Nephron progenitor cell (in vitro differentiated cells): ENCODE measurements at regions not wholly inside any gene's neighbourhood (a gene's known extent, or its start where the extent isn't known, plus 50 kb on each side); places are given as distances from the start of the nearest gene placed in this dataset.

Experiments used
- DNase-seq: peaks from one replicate; pipeline ENCODE4 v3.0.0; 2021
- H3K27ac Mint-ChIP-seq: 2 replicates; pipeline ENCODE4 v1.8.0; 2021; ENCODE audit warnings: mild to moderate bottlenecking, moderate library complexity, mixed read lengths
- H3K27me3 Mint-ChIP-seq: 2 replicates; pipeline ENCODE4 v1.8.0; 2021; ENCODE audit warnings: mild to moderate bottlenecking, low read depth, mixed read lengths; ENCODE audit not compliant: poor library complexity
- H3K36me3 Mint-ChIP-seq: 2 replicates; pipeline ENCODE4 v1.8.0; 2021; ENCODE audit warnings: low read depth, mixed read lengths
- H3K4me1 Mint-ChIP-seq: 2 replicates; pipeline ENCODE4 v1.8.0; 2021; ENCODE audit warnings: mixed read lengths
- H3K4me3 Mint-ChIP-seq: 2 replicates; pipeline ENCODE4 v1.8.0; 2021; ENCODE audit warnings: mild to moderate bottlenecking, moderate library complexity, mixed read lengths
- H3K9me3 Mint-ChIP-seq: 2 replicates; pipeline ENCODE4 v1.8.0; 2021; ENCODE audit warnings: mild to moderate bottlenecking, moderate library complexity, mixed read lengths
- TF ChIP-seq, protein P1 (sequence below): fragments of 200-600 bp; sonication (generic); IDR thresholded peaks from 2 replicates; pipeline ENCODE4 v1.5.0; 2021; ENCODE audit warnings: antibody characterized with exemption

DNA sequence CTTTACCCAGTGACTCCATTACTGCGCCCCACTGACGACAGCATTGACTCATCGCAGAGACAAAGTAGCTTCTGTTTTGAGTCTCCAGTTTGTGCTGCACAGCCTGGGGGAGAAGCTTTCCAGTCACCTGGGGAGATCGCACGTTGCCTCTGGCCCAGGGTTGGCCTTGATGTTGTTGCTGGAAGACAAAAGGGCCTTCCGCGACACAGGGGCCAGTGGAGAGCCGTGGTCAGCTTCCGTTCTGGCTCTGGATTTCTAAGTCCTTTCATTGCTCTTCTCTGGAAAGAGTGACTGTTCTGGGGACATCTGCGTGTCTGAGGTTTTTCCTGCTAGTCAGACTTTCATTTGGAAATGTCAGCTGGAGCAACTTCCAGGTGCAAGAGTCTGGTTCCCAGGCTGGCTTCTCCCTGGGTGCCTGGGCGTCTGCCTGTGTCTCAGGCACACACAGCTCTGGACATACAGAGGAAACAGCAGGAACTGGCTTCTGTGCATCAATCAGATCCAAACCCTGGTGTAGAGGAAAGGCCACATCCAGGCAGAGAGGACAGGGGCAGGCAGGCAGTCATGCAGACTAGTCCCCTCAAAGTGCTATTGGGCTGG, 257.0 kb downstream of the SIPA1L2 start:
- H3K4me1 Mint-ChIP-seq = peaks cover 12% of the 10 kb centered on the region
- no peak overlapping the region for H3K4me3 Mint-ChIP-seq
- H3K27ac Mint-ChIP-seq = no peak overlapping the region
- peaks cover 4% of the 10 kb centered on the region for H3K27me3 Mint-ChIP-seq
- TF ChIP-seq, protein P1, sequence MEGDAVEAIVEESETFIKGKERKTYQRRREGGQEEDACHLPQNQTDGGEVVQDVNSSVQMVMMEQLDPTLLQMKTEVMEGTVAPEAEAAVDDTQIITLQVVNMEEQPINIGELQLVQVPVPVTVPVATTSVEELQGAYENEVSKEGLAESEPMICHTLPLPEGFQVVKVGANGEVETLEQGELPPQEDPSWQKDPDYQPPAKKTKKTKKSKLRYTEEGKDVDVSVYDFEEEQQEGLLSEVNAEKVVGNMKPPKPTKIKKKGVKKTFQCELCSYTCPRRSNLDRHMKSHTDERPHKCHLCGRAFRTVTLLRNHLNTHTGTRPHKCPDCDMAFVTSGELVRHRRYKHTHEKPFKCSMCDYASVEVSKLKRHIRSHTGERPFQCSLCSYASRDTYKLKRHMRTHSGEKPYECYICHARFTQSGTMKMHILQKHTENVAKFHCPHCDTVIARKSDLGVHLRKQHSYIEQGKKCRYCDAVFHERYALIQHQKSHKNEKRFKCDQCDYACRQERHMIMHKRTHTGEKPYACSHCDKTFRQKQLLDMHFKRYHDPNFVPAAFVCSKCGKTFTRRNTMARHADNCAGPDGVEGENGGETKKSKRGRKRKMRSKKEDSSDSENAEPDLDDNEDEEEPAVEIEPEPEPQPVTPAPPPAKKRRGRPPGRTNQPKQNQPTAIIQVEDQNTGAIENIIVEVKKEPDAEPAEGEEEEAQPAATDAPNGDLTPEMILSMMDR = no peak
- no peaks in the 10 kb centered on the region for H3K36me3 Mint-ChIP-seq
- no peaks in the 10 kb centered on the region for H3K9me3 Mint-ChIP-seq
- DNase-seq = no peak

GRCh38 chr1:232372431-232372830, 257.5 kb downstream of the SIPA1L2 start:
- no peaks in the 10 kb centered on the region for H3K9me3 Mint-ChIP-seq
- DNase-seq = no peak
- no peaks in the 10 kb centered on the region for H3K36me3 Mint-ChIP-seq
- no peak overlapping the region for H3K27ac Mint-ChIP-seq
- H3K4me3 Mint-ChIP-seq = no peak overlapping the region
- TF ChIP-seq, protein P1 = no peak
- H3K27me3 Mint-ChIP-seq = peaks cover 4% of the 10 kb centered on the region
- H3K4me1 Mint-ChIP-seq = peaks cover 13% of the 10 kb centered on the region

- Mint-ChIP-seq H3K27me3 (no peaks in the 10 kb centered on the region), H3K4me3 (no peak overlapping the region), H3K4me1 (peaks cover 7% of the 10 kb centered on the region), H3K27ac (no peak overlapping the region), H3K9me3 (no peaks in the 10 kb centered on the region), H3K36me3 (no peaks in the 10 kb centered on the region)
- DNase-seq = no peak
- TF ChIP-seq, protein P1 = no peak
Observed at GRCh38 chr1:232369451-232370296, 260.3 kb downstream of the SIPA1L2 start.

GRCh38 chr1:232368821-232369321, 261.1 kb downstream of the SIPA1L2 start:
- Mint-ChIP-seq H3K36me3 (no peaks in the 10 kb centered on the region), H3K27ac (no peak overlapping the region), H3K4me3 (no peak overlapping the region), H3K27me3 (no peaks in the 10 kb centered on the region), H3K4me1 (peaks cover 7% of the 10 kb centered on the region), H3K9me3 (no peaks in the 10 kb centered on the region)
- DNase-seq = no peak
- TF ChIP-seq, protein P1 = no peak

- H3K27me3 Mint-ChIP-seq = no peaks in the 10 kb centered on the region
- no peak for DNase-seq
Observed at GRCh38 chr1:232367293-232367692, 262.6 kb downstream of the SIPA1L2 start.

More at GRCh38 chr1:232367293-232367692, 262.6 kb downstream of the SIPA1L2 start:
- H3K9me3 Mint-ChIP-seq = peaks cover under 1% of the 10 kb centered on the region
- no peaks in the 10 kb centered on the region for H3K36me3 Mint-ChIP-seq
- H3K27ac Mint-ChIP-seq = no peak overlapping the region
- peaks cover 7% of the 10 kb centered on the region for H3K4me1 Mint-ChIP-seq
- no peak overlapping the region for H3K4me3 Mint-ChIP-seq
- TF ChIP-seq, protein P1 = no peak
